Type B pancreatic cell (in vitro differentiated cells): ENCODE measurements at regions not wholly inside any gene's neighbourhood (a gene's known extent, or its start where the extent isn't known, plus 50 kb on each side); places are given as distances from the start of the nearest gene placed in this dataset.

ENCODE experiments used
- DNase-seq: peaks from one replicate; pipeline ENCODE4 v3.0.0; 2021; ENCODE audit warnings: mixed read lengths; ENCODE audit not compliant: unreplicated experiment; ENCODE audit errors: extremely low spot score
- H3K27ac Mint-ChIP-seq: 2 replicates; pipeline ENCODE4 v1.8.0; 2021; ENCODE audit warnings: mild to moderate bottlenecking, mixed read lengths
- H3K27me3 Mint-ChIP-seq: 2 replicates; pipeline ENCODE4 v1.8.0; 2021; ENCODE audit warnings: mixed read lengths
- H3K36me3 Mint-ChIP-seq: 2 replicates; pipeline ENCODE4 v1.8.0; 2021; ENCODE audit warnings: mixed read lengths
- H3K4me1 Mint-ChIP-seq: one replicate; pipeline ENCODE4 v1.8.0; 2021; ENCODE audit warnings: mixed read lengths; ENCODE audit not compliant: unreplicated experiment
- H3K4me3 Mint-ChIP-seq: 2 replicates; pipeline ENCODE4 v1.8.0; 2021; ENCODE audit warnings: mild to moderate bottlenecking, mixed read lengths
- H3K9me3 Mint-ChIP-seq: 2 replicates; pipeline ENCODE4 v1.8.0; 2021; ENCODE audit warnings: mixed read lengths
- TF ChIP-seq, protein P1 (sequence below): fragments of 200-600 bp; sonication (generic); conservative IDR thresholded peaks from 2 replicates; pipeline ENCODE4 v1.5.0; 2021; ENCODE audit warnings: antibody characterized with exemption, mild to moderate bottlenecking

DNA sequence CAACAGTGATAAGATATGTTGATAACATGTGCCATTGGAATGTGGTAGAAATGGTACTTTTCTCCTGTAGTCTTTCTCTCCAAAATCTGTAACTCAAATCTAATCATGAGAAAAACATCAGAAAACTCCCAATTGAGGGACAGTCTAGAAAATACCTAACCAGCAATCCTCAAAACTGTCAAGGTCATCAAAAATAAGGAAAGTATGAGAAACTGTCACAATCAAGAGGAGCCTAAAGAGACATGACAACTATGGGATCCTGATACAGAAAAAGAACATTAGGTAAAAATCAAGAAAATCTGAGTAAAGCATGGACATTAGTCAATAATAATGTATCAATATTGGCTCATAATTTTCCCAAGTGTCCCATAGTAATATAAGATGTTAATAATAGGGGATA lies 124.5 kb upstream of the PPP1R2C start:
- no peak for DNase-seq
- H3K36me3 Mint-ChIP-seq: no peaks in the 10 kb centered on the region
- no peak overlapping the region for H3K4me3 Mint-ChIP-seq
- TF ChIP-seq, protein P1, sequence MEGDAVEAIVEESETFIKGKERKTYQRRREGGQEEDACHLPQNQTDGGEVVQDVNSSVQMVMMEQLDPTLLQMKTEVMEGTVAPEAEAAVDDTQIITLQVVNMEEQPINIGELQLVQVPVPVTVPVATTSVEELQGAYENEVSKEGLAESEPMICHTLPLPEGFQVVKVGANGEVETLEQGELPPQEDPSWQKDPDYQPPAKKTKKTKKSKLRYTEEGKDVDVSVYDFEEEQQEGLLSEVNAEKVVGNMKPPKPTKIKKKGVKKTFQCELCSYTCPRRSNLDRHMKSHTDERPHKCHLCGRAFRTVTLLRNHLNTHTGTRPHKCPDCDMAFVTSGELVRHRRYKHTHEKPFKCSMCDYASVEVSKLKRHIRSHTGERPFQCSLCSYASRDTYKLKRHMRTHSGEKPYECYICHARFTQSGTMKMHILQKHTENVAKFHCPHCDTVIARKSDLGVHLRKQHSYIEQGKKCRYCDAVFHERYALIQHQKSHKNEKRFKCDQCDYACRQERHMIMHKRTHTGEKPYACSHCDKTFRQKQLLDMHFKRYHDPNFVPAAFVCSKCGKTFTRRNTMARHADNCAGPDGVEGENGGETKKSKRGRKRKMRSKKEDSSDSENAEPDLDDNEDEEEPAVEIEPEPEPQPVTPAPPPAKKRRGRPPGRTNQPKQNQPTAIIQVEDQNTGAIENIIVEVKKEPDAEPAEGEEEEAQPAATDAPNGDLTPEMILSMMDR: no peak
- no peaks in the 10 kb centered on the region for H3K9me3 Mint-ChIP-seq
- no peaks in the 10 kb centered on the region for H3K27me3 Mint-ChIP-seq
- peaks cover 4% of the 10 kb centered on the region for H3K4me1 Mint-ChIP-seq
- H3K27ac Mint-ChIP-seq: no peak overlapping the region

DNA sequence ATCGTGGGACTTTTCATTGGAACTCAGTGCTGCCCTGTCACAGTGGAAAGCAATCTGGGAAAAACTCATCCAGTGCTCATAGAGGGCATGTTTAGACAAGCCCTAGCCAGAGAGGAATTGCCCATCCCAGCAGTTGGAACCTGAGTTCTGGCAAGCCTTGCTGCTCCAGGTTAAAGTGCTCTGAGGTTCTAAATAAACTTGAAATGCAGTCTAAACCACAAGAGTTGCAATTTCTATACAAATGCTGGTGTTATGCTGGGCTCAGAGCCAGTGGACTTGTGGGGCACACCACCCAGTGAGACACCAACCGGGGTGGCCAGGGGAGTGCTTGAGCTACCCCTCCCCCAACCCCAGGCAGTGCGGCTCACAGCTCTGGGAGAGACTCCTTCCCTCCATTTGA lies 142.8 kb upstream of the PPP1R2C start:
- H3K4me1 Mint-ChIP-seq: no peaks in the 10 kb centered on the region
- no peak overlapping the region for H3K4me3 Mint-ChIP-seq
- DNase-seq: no peak
- no peaks in the 10 kb centered on the region for H3K36me3 Mint-ChIP-seq
- H3K9me3 Mint-ChIP-seq: peaks cover 7% of the 10 kb centered on the region
- TF ChIP-seq, protein P1: no peak
- no peak overlapping the region for H3K27ac Mint-ChIP-seq
- no peaks in the 10 kb centered on the region for H3K27me3 Mint-ChIP-seq

DNA sequence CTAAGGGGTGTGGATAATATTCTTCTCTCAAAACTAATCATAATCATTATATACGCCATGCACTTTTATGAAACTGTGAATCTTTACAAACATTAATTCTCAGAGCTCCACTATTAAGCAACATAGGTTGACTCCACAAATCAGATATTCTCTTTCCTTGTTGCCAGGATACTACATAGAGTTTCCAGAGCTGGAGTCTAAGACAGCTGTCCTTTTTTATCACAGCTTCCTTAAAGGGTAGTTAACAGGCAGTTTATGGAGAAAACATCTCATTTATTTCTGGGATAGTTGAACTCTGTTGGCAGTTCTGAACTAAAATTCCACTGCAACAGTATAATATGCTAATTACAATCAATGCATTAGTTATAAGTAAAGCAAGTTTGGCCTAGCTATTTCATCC lies 152.1 kb upstream of the PPP1R2C start:
- Mint-ChIP-seq H3K27me3 (no peaks in the 10 kb centered on the region), H3K27ac (no peak overlapping the region)
- DNase-seq: no peak

DNA sequence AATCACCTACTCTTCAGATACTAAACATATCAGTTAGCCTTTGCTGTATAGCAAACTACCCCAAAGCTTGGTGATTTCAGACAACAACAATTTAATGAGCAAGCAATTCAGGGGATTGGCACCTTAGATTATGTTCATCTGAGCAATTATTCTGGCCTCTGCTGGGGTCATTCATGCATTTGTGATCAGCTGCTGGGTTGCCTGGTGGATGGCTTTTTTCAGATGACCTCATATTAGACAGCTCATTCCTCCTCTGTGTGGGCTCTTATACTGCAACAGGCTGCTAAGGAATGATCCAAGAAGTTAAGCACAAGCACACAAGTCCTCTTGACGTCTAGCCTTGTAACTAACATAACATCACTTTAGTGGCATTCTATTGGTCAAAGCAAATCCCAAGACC lies 153.0 kb upstream of the PPP1R2C start:
- H3K4me1 Mint-ChIP-seq: no peaks in the 10 kb centered on the region
- TF ChIP-seq, protein P1: no peak
- H3K9me3 Mint-ChIP-seq: no peaks in the 10 kb centered on the region
- DNase-seq: no peak
- no peak overlapping the region for H3K27ac Mint-ChIP-seq
- no peaks in the 10 kb centered on the region for H3K27me3 Mint-ChIP-seq
- no peak overlapping the region for H3K4me3 Mint-ChIP-seq
- no peaks in the 10 kb centered on the region for H3K36me3 Mint-ChIP-seq

More for the DNA sequence above, 152.1 kb upstream of the PPP1R2C start:
- TF ChIP-seq, protein P1: no peak
- H3K4me3 Mint-ChIP-seq: no peak overlapping the region
- no peaks in the 10 kb centered on the region for H3K36me3 Mint-ChIP-seq
- no peaks in the 10 kb centered on the region for H3K9me3 Mint-ChIP-seq
- no peaks in the 10 kb centered on the region for H3K4me1 Mint-ChIP-seq

DNA sequence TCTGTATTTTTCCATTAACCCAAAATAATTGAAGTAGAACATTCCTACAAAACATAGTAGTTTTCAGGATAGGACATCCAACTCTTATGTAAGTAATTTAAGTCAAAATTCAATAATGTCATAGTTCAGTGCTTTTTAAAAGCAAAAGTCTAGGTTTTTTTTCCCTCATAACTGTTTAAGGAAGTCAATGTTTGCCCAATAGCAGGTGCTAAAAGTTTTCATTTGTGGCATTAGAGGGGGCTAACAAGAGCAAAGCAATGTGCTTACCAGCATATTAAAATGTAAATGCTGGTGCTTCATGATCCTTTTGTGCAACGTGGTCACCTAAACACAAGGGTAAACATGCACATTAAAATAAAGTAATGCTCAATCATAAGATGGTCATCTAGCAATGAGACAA lies 155.2 kb upstream of the PPP1R2C start:
- no peak overlapping the region for H3K27ac Mint-ChIP-seq
- H3K4me3 Mint-ChIP-seq: no peak overlapping the region
- H3K27me3 Mint-ChIP-seq: no peaks in the 10 kb centered on the region
- no peak for DNase-seq
- H3K9me3 Mint-ChIP-seq: no peaks in the 10 kb centered on the region
- H3K4me1 Mint-ChIP-seq: no peaks in the 10 kb centered on the region
- H3K36me3 Mint-ChIP-seq: no peaks in the 10 kb centered on the region
- TF ChIP-seq, protein P1: no peak
